MM.1S (cell line): ENCODE measurements at regions not wholly inside any gene's neighbourhood (a gene's known extent, or its start where the extent isn't known, plus 50 kb on each side); places are given as distances from the start of the nearest gene placed in this dataset.

Experiments used
- CTCF ChIP-seq: fragments of 300-600 bp; sonication (generic); IDR thresholded peaks from 2 replicates; pipeline ENCODE4 v1.5.1; 2016; ENCODE audit warnings: antibody characterized with exemption, low read length, mixed read lengths
- EZH2phosphoT487 ChIP-seq: fragments of 300-600 bp; sonication (generic); IDR thresholded peaks from 2 replicates; pipeline ENCODE4 v1.6.1; 2018; ENCODE audit warnings: antibody characterized with exemption, low read length

GRCh38 chr9:118829334-118829733 is 539.9 kb downstream of the BRINP1 start:
- no peak for TF ChIP-seq CTCF
- TF ChIP-seq EZH2phosphoT487, result no peak
